ENCODE measurements at regions not wholly inside any gene's neighbourhood (a gene's known extent, or its start where the extent isn't known, plus 50 kb on each side); places are given as distances from the start of the nearest gene placed in this dataset.
A peak's percentile ranks its signal among the peaks of the same experiment; 100 is the strongest.

DNA sequence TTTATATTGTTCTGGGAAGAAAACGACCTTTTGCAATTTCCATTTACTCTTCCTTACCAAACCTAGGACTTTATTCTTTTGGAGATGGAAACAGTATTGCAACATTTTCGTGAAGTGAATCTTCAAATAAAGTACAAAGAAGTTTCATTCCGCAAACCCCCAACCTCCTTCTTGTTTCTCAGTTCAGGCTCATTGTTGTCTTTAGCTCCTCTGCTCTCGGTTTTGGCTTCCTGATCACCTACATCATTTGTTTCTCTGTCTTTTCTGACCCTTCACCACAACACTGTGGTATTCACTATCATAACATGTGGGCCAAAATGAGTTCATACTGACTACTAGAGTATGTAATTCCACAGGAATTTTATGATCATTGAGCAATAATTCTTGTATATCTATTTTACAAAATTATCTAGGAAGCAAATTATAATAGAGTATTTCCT, 266.8 kb downstream of the ADAMTS20 start:
- no peaks in the 10 kb centered on the region for H3K9me3 Mint-ChIP-seq (ENCODE audit: unreplicated experiment)
- DNase-seq (ENCODE audit: extremely low spot score, unreplicated experiment): no peak
- H3K4me3 Mint-ChIP-seq (ENCODE audit: unreplicated experiment): no peak overlapping the region
- H3K4me1 Mint-ChIP-seq (ENCODE audit: unreplicated experiment): peaks cover 27% of the 10 kb centered on the region
- H3K27me3 Mint-ChIP-seq (ENCODE audit: unreplicated experiment): peaks cover 2% of the 10 kb centered on the region
- H3K27ac Mint-ChIP-seq (ENCODE audit: unreplicated experiment): peak overlapping the region; percentile 37
- no peaks in the 10 kb centered on the region for H3K36me3 Mint-ChIP-seq (ENCODE audit: unreplicated experiment)
- TF ChIP-seq, protein P1, sequence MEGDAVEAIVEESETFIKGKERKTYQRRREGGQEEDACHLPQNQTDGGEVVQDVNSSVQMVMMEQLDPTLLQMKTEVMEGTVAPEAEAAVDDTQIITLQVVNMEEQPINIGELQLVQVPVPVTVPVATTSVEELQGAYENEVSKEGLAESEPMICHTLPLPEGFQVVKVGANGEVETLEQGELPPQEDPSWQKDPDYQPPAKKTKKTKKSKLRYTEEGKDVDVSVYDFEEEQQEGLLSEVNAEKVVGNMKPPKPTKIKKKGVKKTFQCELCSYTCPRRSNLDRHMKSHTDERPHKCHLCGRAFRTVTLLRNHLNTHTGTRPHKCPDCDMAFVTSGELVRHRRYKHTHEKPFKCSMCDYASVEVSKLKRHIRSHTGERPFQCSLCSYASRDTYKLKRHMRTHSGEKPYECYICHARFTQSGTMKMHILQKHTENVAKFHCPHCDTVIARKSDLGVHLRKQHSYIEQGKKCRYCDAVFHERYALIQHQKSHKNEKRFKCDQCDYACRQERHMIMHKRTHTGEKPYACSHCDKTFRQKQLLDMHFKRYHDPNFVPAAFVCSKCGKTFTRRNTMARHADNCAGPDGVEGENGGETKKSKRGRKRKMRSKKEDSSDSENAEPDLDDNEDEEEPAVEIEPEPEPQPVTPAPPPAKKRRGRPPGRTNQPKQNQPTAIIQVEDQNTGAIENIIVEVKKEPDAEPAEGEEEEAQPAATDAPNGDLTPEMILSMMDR (IDR thresholded peaks at IDR 0.05): no peak

DNA sequence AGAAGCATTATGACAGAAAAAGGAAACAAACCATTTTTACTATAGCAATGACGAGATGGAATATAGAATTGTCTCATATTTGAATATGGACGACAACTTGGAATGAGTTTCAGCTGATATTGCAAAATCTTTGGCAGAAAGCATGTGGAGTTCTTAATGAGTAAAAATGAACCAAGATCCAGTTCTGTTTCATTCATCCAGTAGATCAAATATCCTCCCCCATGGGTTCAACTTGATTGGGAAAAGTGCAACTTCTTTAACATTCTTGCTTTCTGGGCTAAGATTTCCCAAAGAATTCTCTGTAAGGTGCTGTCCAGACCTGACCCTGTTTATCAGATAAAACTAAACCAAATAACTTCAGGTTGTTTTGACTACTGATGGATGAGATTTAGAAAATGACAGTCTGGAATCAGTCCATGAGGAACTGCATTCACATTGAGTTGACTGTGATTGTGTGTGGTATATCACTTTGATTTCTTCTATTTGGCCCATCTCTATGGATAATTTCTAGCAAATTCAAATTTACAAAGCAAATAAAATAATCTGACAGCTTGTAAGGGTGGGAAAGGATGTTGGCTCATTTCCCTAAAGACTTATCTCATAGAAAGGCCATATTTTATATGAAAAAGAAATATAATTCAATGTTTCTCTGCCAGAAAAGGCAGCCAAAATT, 267.4 kb downstream of the ADAMTS20 start:
- Mint-ChIP-seq H3K4me1 (ENCODE audit: unreplicated experiment) (peaks cover 27% of the 10 kb centered on the region), H3K4me3 (ENCODE audit: unreplicated experiment) (no peak overlapping the region), H3K27ac (ENCODE audit: unreplicated experiment) (no peak overlapping the region), H3K36me3 (ENCODE audit: unreplicated experiment) (no peaks in the 10 kb centered on the region), H3K27me3 (ENCODE audit: unreplicated experiment) (peaks cover 2% of the 10 kb centered on the region), H3K9me3 (ENCODE audit: unreplicated experiment) (no peaks in the 10 kb centered on the region)
- TF ChIP-seq, protein P1 (IDR thresholded peaks at IDR 0.05): no peak
- no peak for DNase-seq (ENCODE audit: extremely low spot score, unreplicated experiment)

DNA sequence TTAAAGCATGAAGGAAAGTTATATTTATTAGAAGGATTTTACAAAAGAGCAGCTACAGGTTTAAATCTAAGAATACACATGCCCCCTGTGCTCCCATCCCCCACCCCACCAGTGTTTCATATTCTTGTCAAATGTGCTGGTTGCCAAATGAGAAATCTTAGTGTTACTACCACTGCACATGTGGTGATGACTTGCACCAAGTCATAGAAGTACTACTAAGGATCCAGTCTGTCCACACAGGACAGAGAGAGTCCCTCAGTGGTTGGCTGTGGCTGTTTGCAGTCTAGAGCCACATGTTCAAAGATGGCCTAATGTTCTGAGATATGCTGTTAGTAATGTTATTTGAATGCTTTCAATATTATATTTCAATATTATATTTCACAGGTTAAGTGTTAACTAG, 268.8 kb downstream of the ADAMTS20 start:
- Mint-ChIP-seq H3K27ac (ENCODE audit: unreplicated experiment) (no peak overlapping the region), H3K27me3 (ENCODE audit: unreplicated experiment) (no peaks in the 10 kb centered on the region), H3K4me1 (ENCODE audit: unreplicated experiment) (peaks cover 29% of the 10 kb centered on the region), H3K36me3 (ENCODE audit: unreplicated experiment) (no peaks in the 10 kb centered on the region), H3K4me3 (ENCODE audit: unreplicated experiment) (no peak overlapping the region), H3K9me3 (ENCODE audit: unreplicated experiment) (no peaks in the 10 kb centered on the region)
- no peak for DNase-seq (ENCODE audit: extremely low spot score, unreplicated experiment)
- TF ChIP-seq, protein P1 (IDR thresholded peaks at IDR 0.05): no peak

DNA sequence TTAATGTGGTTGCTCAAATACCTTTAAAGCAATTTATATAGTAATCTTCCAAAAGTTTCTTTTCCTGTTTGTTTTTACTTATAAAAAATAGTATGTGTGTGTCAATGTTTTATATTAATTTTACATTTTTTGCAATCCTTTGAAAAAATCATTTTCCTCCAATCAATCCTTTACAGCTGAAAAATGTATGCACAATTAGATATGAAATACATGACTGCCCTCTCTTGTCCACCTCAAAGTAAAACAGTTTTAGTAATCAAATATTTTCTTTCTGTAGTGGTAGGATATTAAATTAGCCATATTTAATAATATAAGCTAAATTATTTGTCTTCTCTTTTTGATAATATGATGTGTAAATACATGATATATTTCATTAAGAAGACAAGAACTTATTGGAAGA, 269.9 kb downstream of the ADAMTS20 start:
- Mint-ChIP-seq H3K27me3 (ENCODE audit: unreplicated experiment) (no peaks in the 10 kb centered on the region), H3K27ac (ENCODE audit: unreplicated experiment) (no peak overlapping the region), H3K36me3 (ENCODE audit: unreplicated experiment) (no peaks in the 10 kb centered on the region), H3K9me3 (ENCODE audit: unreplicated experiment) (no peaks in the 10 kb centered on the region), H3K4me1 (ENCODE audit: unreplicated experiment) (peaks cover 33% of the 10 kb centered on the region), H3K4me3 (ENCODE audit: unreplicated experiment) (no peak overlapping the region)
- TF ChIP-seq, protein P1 (IDR thresholded peaks at IDR 0.05): peak; percentile 62
- no peak for DNase-seq (ENCODE audit: extremely low spot score, unreplicated experiment)

DNA sequence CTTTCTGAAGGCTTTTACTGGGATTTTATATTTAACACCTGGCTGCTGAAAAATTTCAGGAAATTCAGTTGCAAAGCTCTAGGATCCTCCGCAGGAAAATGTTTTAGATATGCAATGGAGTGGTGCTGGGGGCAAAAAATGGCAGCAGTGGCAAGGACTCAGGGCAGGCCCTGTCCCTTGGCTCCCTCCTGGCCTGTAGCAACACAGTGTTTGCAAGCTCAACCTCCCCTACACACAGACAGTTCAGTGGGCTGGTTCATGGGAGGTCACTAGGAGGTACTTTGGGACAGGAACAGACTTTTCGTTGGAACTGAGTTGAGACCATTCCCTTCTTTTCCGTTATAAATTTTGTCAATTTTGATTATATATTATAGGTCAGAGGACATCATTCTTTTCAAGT, 270.4 kb downstream of the ADAMTS20 start:
- Mint-ChIP-seq H3K9me3 (ENCODE audit: unreplicated experiment) (no peaks in the 10 kb centered on the region), H3K36me3 (ENCODE audit: unreplicated experiment) (no peaks in the 10 kb centered on the region), H3K4me1 (ENCODE audit: unreplicated experiment) (peaks cover 33% of the 10 kb centered on the region), H3K27ac (ENCODE audit: unreplicated experiment) (no peak overlapping the region), H3K4me3 (ENCODE audit: unreplicated experiment) (no peak overlapping the region), H3K27me3 (ENCODE audit: unreplicated experiment) (no peaks in the 10 kb centered on the region)
- no peak for DNase-seq (ENCODE audit: extremely low spot score, unreplicated experiment)
- TF ChIP-seq, protein P1 (IDR thresholded peaks at IDR 0.05): no peak

All from osteocyte (in vitro differentiated cells).